Peyer's patch (tissue), 4 donors: ENCODE measurements at regions not wholly inside any gene's neighbourhood (a gene's known extent, or its start where the extent isn't known, plus 50 kb on each side); places are given as distances from the start of the nearest gene placed in this dataset.

Experiments used
- DNase-seq, 3 donors: peaks; one replicate each; pipeline ENCODE4 v3.0.0-alpha.2; 2017 to 2019
- H3K27ac ChIP-seq, 4 donors: fragments of 200-600 bp; sonication (generic); one replicate each; pipeline ENCODE4 v1.5.1; 2016 to 2019
- H3K27me3 ChIP-seq, 2 donors: fragments of 200-600 bp; sonication (generic); one replicate each; pipeline ENCODE4 v1.5.1; 2019
- H3K36me3 ChIP-seq, 3 donors: fragments of 200-600 bp; sonication (generic); one replicate each; pipeline ENCODE4 v1.5.1; 2016 to 2019
- H3K4me1 ChIP-seq, 4 donors: fragments of 200-600 bp; sonication (generic); one replicate each; pipeline ENCODE4 v1.5.1; 2016 to 2019
- H3K4me3 ChIP-seq, 4 donors: fragments of 200-600 bp; sonication (generic); 1 replicate in 3 of 4; 2 replicates in 1 of 4; pipeline ENCODE4 v1.5.1; 2016 to 2019; ENCODE audit warnings: mild to moderate bottlenecking in 1 of 4
- H3K9me3 ChIP-seq, 4 donors: fragments of 200-600 bp; sonication (generic); one replicate each; pipeline ENCODE4 v1.5.1; 2016 to 2019; ENCODE audit warnings: mild to moderate bottlenecking in 1 of 4
- CTCF ChIP-seq, 6 experiments: fragments of 450-650 bp in 4 of 6; fragments of 200-600 bp in 2 of 6; sonication (generic) in 1 of 6; IDR thresholded peaks; one replicate each; pipeline ENCODE4 v1.5.1; 2017 to 2019; ENCODE audit warnings: antibody characterized with exemption in 6 of 6, mild to moderate bottlenecking in 3 of 6, moderate library complexity in 1 of 6
- POLR2A ChIP-seq, 2 donors: fragments of 450-650 bp; IDR thresholded peaks; one replicate each; pipeline ENCODE4 v1.5.1; 2017; ENCODE audit warnings: antibody characterized with exemption in 2 of 2, mild to moderate bottlenecking in 2 of 2, moderate library complexity in 2 of 2

- no peak for DNase-seq
- TF ChIP-seq CTCF (IDR thresholded peaks at IDR 0.05): no peak
- no peak for TF ChIP-seq POLR2A (IDR thresholded peaks at IDR 0.05)
- H3K4me1 ChIP-seq: no peaks in the 10 kb centered on the region
- H3K27me3 ChIP-seq: no peaks in the 10 kb centered on the region
- H3K27ac ChIP-seq: no peak overlapping the region
- no peak overlapping the region for H3K4me3 ChIP-seq
- no peaks in the 10 kb centered on the region for H3K36me3 ChIP-seq
- H3K9me3 ChIP-seq: no peaks in the 10 kb centered on the region
Measured at GRCh38 chr1:37298769-37299168, 175.6 kb upstream of the ZC3H12A start.

GRCh38 chr1:37299216-37299615, 175.2 kb upstream of the ZC3H12A start:
- no peaks in the 10 kb centered on the region for H3K27me3 ChIP-seq
- no peak overlapping the region for H3K27ac ChIP-seq
- no peaks in the 10 kb centered on the region for H3K4me1 ChIP-seq
- no peak overlapping the region for H3K4me3 ChIP-seq
- TF ChIP-seq POLR2A (IDR thresholded peaks at IDR 0.05) (no peak), CTCF (IDR thresholded peaks at IDR 0.05) (no peak)
- DNase-seq: peak in 1 of 3 donors; percentile 20
- no peaks in the 10 kb centered on the region for H3K9me3 ChIP-seq
- H3K36me3 ChIP-seq: no peaks in the 10 kb centered on the region

- H3K36me3 ChIP-seq: no peaks in the 10 kb centered on the region
- H3K9me3 ChIP-seq: no peaks in the 10 kb centered on the region
- peak in 1 of 3 donors; percentile 11 for DNase-seq
- no peaks in the 10 kb centered on the region for H3K27me3 ChIP-seq
- no peak for TF ChIP-seq POLR2A (IDR thresholded peaks at IDR 0.05)
- TF ChIP-seq CTCF (IDR thresholded peaks at IDR 0.05): no peak
- H3K27ac ChIP-seq: no peak overlapping the region
- H3K4me1 ChIP-seq: no peaks in the 10 kb centered on the region
- H3K4me3 ChIP-seq: no peak overlapping the region
Measured at GRCh38 chr1:37303884-37304574, 170.4 kb upstream of the ZC3H12A start.

- Histone ChIP-seq H3K4me3 (no peak overlapping the region), H3K9me3 (no peaks in the 10 kb centered on the region), H3K27me3 (no peaks in the 10 kb centered on the region), H3K27ac (no peak overlapping the region), H3K36me3 (no peaks in the 10 kb centered on the region), H3K4me1 (no peaks in the 10 kb centered on the region)
- peak in 1 of 3 donors; percentile 9 for DNase-seq
- no peak for TF ChIP-seq POLR2A (IDR thresholded peaks at IDR 0.05)
- no peak for TF ChIP-seq CTCF (IDR thresholded peaks at IDR 0.05)
Measured at GRCh38 chr1:37305108-37305507, 169.3 kb upstream of the ZC3H12A start.

GRCh38 chr1:37305841-37306240, 168.5 kb upstream of the ZC3H12A start:
- Histone ChIP-seq H3K9me3 (no peaks in the 10 kb centered on the region), H3K27me3 (no peaks in the 10 kb centered on the region), H3K4me3 (no peak overlapping the region), H3K4me1 (no peaks in the 10 kb centered on the region), H3K36me3 (no peaks in the 10 kb centered on the region), H3K27ac (no peak overlapping the region)
- DNase-seq: no peak
- TF ChIP-seq CTCF (IDR thresholded peaks at IDR 0.05): no peak

- Histone ChIP-seq H3K36me3 (no peaks in the 10 kb centered on the region), H3K4me3 (no peak overlapping the region), H3K27me3 (no peaks in the 10 kb centered on the region), H3K4me1 (no peaks in the 10 kb centered on the region), H3K27ac (no peak overlapping the region), H3K9me3 (no peaks in the 10 kb centered on the region)
- no peak for TF ChIP-seq CTCF (IDR thresholded peaks at IDR 0.05)
- no peak for TF ChIP-seq POLR2A (IDR thresholded peaks at IDR 0.05)
- no peak for DNase-seq
Measured at GRCh38 chr1:37306461-37306860, 167.9 kb upstream of the ZC3H12A start.
